Keratinocyte (primary cell): ENCODE measurements at regions not wholly inside any gene's neighbourhood (a gene's known extent, or its start where the extent isn't known, plus 50 kb on each side); places are given as distances from the start of the nearest gene placed in this dataset.

ENCODE experiments used
- DNase-seq: peaks from one replicate; pipeline ENCODE4 v3.0.0-alpha.2; 2011; ENCODE audit warnings: low read depth, missing footprints, low spot score
- FAIRE-seq: peaks from 2 replicates; lab custom pipeline; 2011; peaks lifted over from hg19 to GRCh38; lab: Jason Lieb, UNC
- H2AFZ ChIP-seq: 2 replicates; pipeline ENCODE4 v1.6.0; 2012; ENCODE audit warnings: low read length, control low read depth, inconsistent platforms; ENCODE audit not compliant: control insufficient read depth
- H3K27ac ChIP-seq: 2 replicates; pipeline ENCODE4 v1.5.1; 2011; ENCODE audit warnings: low read length; ENCODE audit not compliant: control insufficient read depth, insufficient read depth
- H3K27me3 ChIP-seq: 3 replicates; pipeline ENCODE4 v1.6.0; 2011; ENCODE audit warnings: low read length; ENCODE audit not compliant: control insufficient read depth, insufficient read depth; ENCODE audit errors: extremely low read depth
- H3K36me3 ChIP-seq, 2 experiments: 2 replicates in 1 of 2; 3 replicates in 1 of 2; pipeline ENCODE4 v1.5.1; 2011; ENCODE audit warnings: low read length in 2 of 2, mild to moderate bottlenecking in 1 of 2; ENCODE audit not compliant: control insufficient read depth in 2 of 2, insufficient read depth in 2 of 2; ENCODE audit errors: extremely low read depth in 1 of 2
- H3K4me1 ChIP-seq: 3 replicates; pipeline ENCODE4 v1.5.1; 2011; ENCODE audit warnings: low read length; ENCODE audit not compliant: control insufficient read depth, insufficient read depth; ENCODE audit errors: extremely low read depth
- H3K4me2 ChIP-seq: 3 replicates; pipeline ENCODE4 v1.6.0; 2011; ENCODE audit warnings: low read depth, low read length; ENCODE audit not compliant: control insufficient read depth, insufficient read depth; ENCODE audit errors: extremely low read depth
- H3K4me3 ChIP-seq, 3 experiments: fragments of 200-600 bp in 1 of 3; sonication (generic) in 1 of 3; 2 replicates in 2 of 3; 3 replicates in 1 of 3; pipeline ENCODE4 v1.5.1; 2011 to 2016; ENCODE audit warnings: low read length in 3 of 3, mild to moderate bottlenecking in 3 of 3, control low read depth in 2 of 3, inconsistent platforms in 1 of 3, low read depth in 1 of 3, mixed read lengths in 1 of 3, mixed run types in 1 of 3, moderate library complexity in 1 of 3; ENCODE audit not compliant: control insufficient read depth in 2 of 3, insufficient read depth in 2 of 3; ENCODE audit errors: extremely low read depth in 1 of 3
- H3K79me2 ChIP-seq: 2 replicates; pipeline ENCODE4 v1.6.0; 2012; ENCODE audit warnings: low read length; ENCODE audit not compliant: control insufficient read depth, insufficient read depth
- H3K9ac ChIP-seq: 3 replicates; pipeline ENCODE4 v1.6.0; 2011; ENCODE audit warnings: low read length; ENCODE audit not compliant: control insufficient read depth, insufficient read depth; ENCODE audit errors: extremely low read depth
- H3K9me1 ChIP-seq: 3 replicates; pipeline ENCODE4 v1.6.0; 2011; ENCODE audit warnings: low read length; ENCODE audit not compliant: control insufficient read depth, insufficient read depth; ENCODE audit errors: extremely low read depth
- H3K9me3 ChIP-seq: 2 replicates; pipeline ENCODE4 v1.5.1; 2012; ENCODE audit warnings: low read depth, low read length; ENCODE audit not compliant: control insufficient read depth
- H4K20me1 ChIP-seq: 3 replicates; pipeline ENCODE4 v1.6.0; 2011; ENCODE audit warnings: low read length; ENCODE audit not compliant: control insufficient read depth, insufficient read depth; ENCODE audit errors: extremely low read depth
- CTCF ChIP-seq, 3 experiments: IDR thresholded peaks in 1 of 3; conservative IDR thresholded peaks in 1 of 3; optimal IDR thresholded peaks in 1 of 3; 2 replicates in 2 of 3; 3 replicates in 1 of 3; pipeline versions ENCODE3 to v1.5.1; 2011; ENCODE audit warnings: low read length in 3 of 3, mild to moderate bottlenecking in 3 of 3, moderate library complexity in 2 of 3, control low read depth in 1 of 3, inconsistent platforms in 1 of 3; ENCODE audit not compliant: insufficient read depth in 2 of 3; ENCODE audit errors: extremely low read depth in 1 of 3
- EZH2 ChIP-seq: IDR thresholded peaks from one replicate; pipeline ENCODE4 v1.6.1; 2012; ENCODE audit warnings: inconsistent platforms, mild to moderate bottlenecking, low read length, moderate library complexity
- dilution Hi-C: fragments of 300-500 bp; cut with MboI; formaldehyde crosslinking; loops from one replicate; pipeline ENCODE4 v1.7.0; 2020; ENCODE audit warnings: low sequenced_read_pairs; ENCODE audit not compliant: extremely low pct_ligation_motif_present

- no peak overlapping the region for H3K27ac ChIP-seq
- DNase-seq: no peak
- H3K4me3 ChIP-seq: no peak overlapping the region
- H3K9me3 ChIP-seq: no peaks in the 10 kb centered on the region
- FAIRE-seq: no peak
- no peaks in the 10 kb centered on the region for H3K9me1 ChIP-seq
- dilution Hi-C loops: no loop called here
- no peaks in the 10 kb centered on the region for H3K79me2 ChIP-seq
- no peaks in the 10 kb centered on the region for H4K20me1 ChIP-seq
- H3K27me3 ChIP-seq: no peaks in the 10 kb centered on the region
- no peak overlapping the region for H2AFZ ChIP-seq
- H3K4me1 ChIP-seq: peaks cover 5% of the 10 kb centered on the region
- TF ChIP-seq EZH2 (no peak), CTCF (optimal IDR thresholded peaks at IDR 0.05 in 1 of 3, IDR thresholded peaks at IDR 0.05 in 1 of 3, conservative IDR thresholded peaks at IDR 0.05 in 1 of 3; ENCODE audit: extremely low read depth in 1 of 3, insufficient read depth in 2 of 3, low read length in 3 of 3) (no peak)
- H3K4me2 ChIP-seq: no peak overlapping the region
- no peaks in the 10 kb centered on the region for H3K36me3 ChIP-seq
- H3K9ac ChIP-seq: no peak overlapping the region
Measured at GRCh38 chr2:156845806-156846558, 409.8 kb downstream of the GPD2 start.

- DNase-seq (no peak), FAIRE-seq (no peak)
- Histone ChIP-seq H3K4me1 (peaks cover 4% of the 10 kb centered on the region), H3K9ac (no peak overlapping the region), H3K36me3 (no peaks in the 10 kb centered on the region), H3K79me2 (no peaks in the 10 kb centered on the region), H3K4me3 (no peak overlapping the region), H3K4me2 (no peak overlapping the region), H4K20me1 (no peaks in the 10 kb centered on the region), H3K9me1 (no peaks in the 10 kb centered on the region), H2AFZ (no peak overlapping the region), H3K27me3 (no peaks in the 10 kb centered on the region), H3K9me3 (no peaks in the 10 kb centered on the region), H3K27ac (no peak overlapping the region)
- dilution Hi-C loops: no loop called here
- TF ChIP-seq EZH2 (no peak), CTCF (optimal IDR thresholded peaks at IDR 0.05 in 1 of 3, IDR thresholded peaks at IDR 0.05 in 1 of 3, conservative IDR thresholded peaks at IDR 0.05 in 1 of 3; ENCODE audit: extremely low read depth in 1 of 3, insufficient read depth in 2 of 3, low read length in 3 of 3) (no peak)
Measured at GRCh38 chr2:156852210-156852609, 405.3 kb upstream of the GALNT5 start.
